Astrocyte (in vitro differentiated cells and primary cell): ENCODE measurements at regions not wholly inside any gene's neighbourhood (a gene's known extent, or its start where the extent isn't known, plus 50 kb on each side); places are given as distances from the start of the nearest gene placed in this dataset.
"Not testable (repeated sequence)": the region's sequence is repeated elsewhere in the genome, so short reads cannot be mapped to it uniquely, and the experiment has no call there.

Experiments used
- DNase-seq: peaks from one replicate; pipeline ENCODE4 v3.0.0-alpha.2; 2010; ENCODE audit warnings: low read depth
- FAIRE-seq: peaks from 2 replicates; lab custom pipeline; 2011; peaks lifted over from hg19 to GRCh38; lab: Jason Lieb, UNC
- H2AFZ ChIP-seq: 2 replicates; pipeline ENCODE4 v1.6.0; 2012; ENCODE audit warnings: low read depth, low read length, inconsistent platforms
- H3K27ac ChIP-seq: 2 replicates; pipeline ENCODE4 v1.5.1; 2011; ENCODE audit warnings: low read depth, low read length, inconsistent platforms
- H3K27me3 ChIP-seq: 2 replicates; pipeline ENCODE4 v1.6.0; 2011; ENCODE audit warnings: low read length, inconsistent platforms; ENCODE audit not compliant: insufficient read depth
- H3K36me3 ChIP-seq: 2 replicates; pipeline ENCODE4 v1.5.1; 2011; ENCODE audit warnings: low read length, inconsistent platforms; ENCODE audit not compliant: insufficient read depth
- H3K4me1 ChIP-seq: 2 replicates; pipeline ENCODE4 v1.5.1; 2011; ENCODE audit warnings: low read length, inconsistent platforms; ENCODE audit not compliant: insufficient read depth
- H3K4me2 ChIP-seq: 2 replicates; pipeline ENCODE4 v1.6.0; 2012; ENCODE audit warnings: low read length, inconsistent platforms
- H3K4me3 ChIP-seq: 2 replicates; pipeline ENCODE4 v1.5.1; 2011; ENCODE audit warnings: low read depth, mild to moderate bottlenecking, low read length, inconsistent platforms; ENCODE audit not compliant: insufficient read depth
- H3K79me2 ChIP-seq: 2 replicates; pipeline ENCODE4 v1.6.0; 2012; ENCODE audit warnings: mild to moderate bottlenecking, low read length, inconsistent platforms; ENCODE audit not compliant: insufficient read depth
- H3K9ac ChIP-seq: 2 replicates; pipeline ENCODE4 v1.6.0; 2012; ENCODE audit warnings: mild to moderate bottlenecking, low read length, inconsistent platforms
- H3K9me3 ChIP-seq: 2 replicates; pipeline ENCODE4 v1.5.1; 2012; ENCODE audit warnings: low read depth, mild to moderate bottlenecking, low read length, inconsistent platforms; ENCODE audit not compliant: insufficient read depth
- H4K20me1 ChIP-seq: 2 replicates; pipeline ENCODE4 v1.6.0; 2012; ENCODE audit warnings: low read length, inconsistent platforms; ENCODE audit not compliant: insufficient read depth
- H3K27ac Mint-ChIP-seq: one replicate; pipeline ENCODE4 v1.8.0; 2021; ENCODE audit warnings: mild to moderate bottlenecking, mixed read lengths; ENCODE audit not compliant: unreplicated experiment
- H3K27me3 Mint-ChIP-seq: one replicate; pipeline ENCODE4 v1.8.0; 2021; ENCODE audit warnings: low read depth, mixed read lengths; ENCODE audit not compliant: unreplicated experiment
- H3K36me3 Mint-ChIP-seq: one replicate; pipeline ENCODE4 v1.8.0; 2021; ENCODE audit warnings: low read depth, mixed read lengths; ENCODE audit not compliant: unreplicated experiment
- H3K4me1 Mint-ChIP-seq: one replicate; pipeline ENCODE4 v1.8.0; 2021; ENCODE audit warnings: low read depth, mixed read lengths; ENCODE audit not compliant: unreplicated experiment
- H3K4me3 Mint-ChIP-seq: one replicate; pipeline ENCODE4 v1.8.0; 2021; ENCODE audit warnings: mild to moderate bottlenecking, moderate library complexity, mixed read lengths; ENCODE audit not compliant: unreplicated experiment
- H3K9me3 Mint-ChIP-seq: one replicate; pipeline ENCODE4 v1.8.0; 2021; ENCODE audit warnings: mild to moderate bottlenecking, mixed read lengths; ENCODE audit not compliant: unreplicated experiment
- CTCF ChIP-seq: IDR thresholded peaks from 2 replicates; pipeline ENCODE4 v1.5.1; 2011; ENCODE audit warnings: low read depth, mild to moderate bottlenecking, inconsistent platforms, low read length, moderate library complexity; ENCODE audit not compliant: insufficient read depth
- EZH2 ChIP-seq: IDR thresholded peaks from 2 replicates; pipeline ENCODE4 v1.6.1; 2012; ENCODE audit warnings: mild to moderate bottlenecking, low read length, inconsistent platforms; ENCODE audit not compliant: insufficient read depth

GRCh38 chr6:70360921-70361320 is 52.4 kb upstream of the FAM135A start:
- not testable (repeated sequence) for H3K36me3 ChIP-seq, H3K4me2 ChIP-seq, H3K79me2 ChIP-seq, H3K9me3 ChIP-seq, H3K9me3 Mint-ChIP-seq, H3K9ac ChIP-seq, H3K36me3 Mint-ChIP-seq, H3K4me1 Mint-ChIP-seq, H3K4me1 ChIP-seq, DNase-seq, H3K27ac Mint-ChIP-seq, H2AFZ ChIP-seq, FAIRE-seq, H4K20me1 ChIP-seq, H3K4me3 Mint-ChIP-seq, H3K27ac ChIP-seq, H3K4me3 ChIP-seq
- peaks cover 28% of the 10 kb centered on the region for H3K27me3 ChIP-seq
- H3K27me3 Mint-ChIP-seq = peaks cover 45% of the 10 kb centered on the region

GRCh38 chr6:70353448-70353847 is 50.6 kb upstream of the COL9A1 start:
- peaks cover 27% of the 10 kb centered on the region for H3K27me3 ChIP-seq
- H3K36me3 ChIP-seq = no peaks in the 10 kb centered on the region
- no peaks in the 10 kb centered on the region for H4K20me1 ChIP-seq
- no peak overlapping the region for H3K9ac ChIP-seq
- H3K4me3 ChIP-seq = no peak overlapping the region
- no peaks in the 10 kb centered on the region for H3K9me3 ChIP-seq
- no peaks in the 10 kb centered on the region for H3K4me1 ChIP-seq
- no peak overlapping the region for H3K4me2 ChIP-seq
- Mint-ChIP-seq H3K4me3 (no peak overlapping the region), H3K9me3 (peaks cover 1% of the 10 kb centered on the region), H3K4me1 (no peaks in the 10 kb centered on the region), H3K36me3 (no peaks in the 10 kb centered on the region), H3K27me3 (peaks cover 50% of the 10 kb centered on the region), H3K27ac (no peak overlapping the region)
- TF ChIP-seq EZH2 (no peak), CTCF (no peak)
- DNase-seq (no peak), FAIRE-seq (no peak)
- H2AFZ ChIP-seq = no peak overlapping the region
- no peaks in the 10 kb centered on the region for H3K79me2 ChIP-seq
- H3K27ac ChIP-seq = no peak overlapping the region
